ENCODE measurements at regions not wholly inside any gene's neighbourhood (a gene's known extent, or its start where the extent isn't known, plus 50 kb on each side); places are given as distances from the start of the nearest gene placed in this dataset.

DNA sequence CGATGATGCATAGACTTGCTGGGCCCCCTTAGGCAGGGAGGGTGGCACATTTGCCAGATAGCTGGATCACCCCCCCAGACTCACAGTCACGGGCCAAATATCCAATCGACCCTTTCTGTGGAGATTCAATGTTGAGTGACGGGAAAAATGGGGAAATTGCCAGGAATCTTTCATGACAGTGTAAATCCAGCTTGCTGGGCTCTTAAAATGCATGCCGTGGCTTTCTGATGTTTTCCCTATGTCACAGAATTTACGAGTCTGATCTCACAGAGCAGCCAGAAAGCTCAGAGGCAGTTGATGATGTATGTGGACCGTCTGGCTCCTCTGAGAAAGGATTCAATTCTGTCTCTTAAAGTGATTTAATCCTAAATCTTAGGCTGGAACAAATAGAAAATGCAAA, 150.1 kb upstream of the ZNF644 start:
- Histone ChIP-seq H3K4me1 (ENCODE audit: low read length) (no peaks in the 10 kb centered on the region), H3K36me3 (replicated peaks; ENCODE audit: insufficient read depth, low read length) (no peaks in the 10 kb centered on the region), H3K27ac (ENCODE audit: low read length) (no peak overlapping the region), H3K9me3 (replicated peaks; ENCODE audit: insufficient read depth, low read length) (no peaks in the 10 kb centered on the region), H3K4me3 (ENCODE audit: low read length) (no peak overlapping the region), H3K9ac (ENCODE audit: low read length) (no peak overlapping the region), H3K4me2 (ENCODE audit: low read depth, low read length) (no peak overlapping the region), H4K20me1 (ENCODE audit: insufficient read depth, low read length) (no peaks in the 10 kb centered on the region), H3K79me2 (ENCODE audit: low read length) (no peaks in the 10 kb centered on the region), H3F3A (ENCODE audit: insufficient read depth, low read length) (no peaks in the 10 kb centered on the region), H2AFZ (ENCODE audit: low read length) (no peak overlapping the region), H3K9me2 (replicated peaks; ENCODE audit: insufficient read depth, low read length) (no peaks in the 10 kb centered on the region), H3K27me3 (replicated peaks; ENCODE audit: insufficient read depth, low read length) (no peaks in the 10 kb centered on the region)
- no peak for TF ChIP-seq EZH2phosphoT487 (IDR thresholded peaks at IDR 0.05; ENCODE audit: low read length)
- no peak for TF ChIP-seq CTCF (IDR thresholded peaks at IDR 0.05; ENCODE audit: low read length)
- no peak for TF ChIP-seq EZH2 (optimal IDR thresholded peaks at IDR 0.05; ENCODE audit: low read depth, low read length)
- DNase-seq, result no peak

- H3K4me3 ChIP-seq (ENCODE audit: low read length), result no peak overlapping the region
- H3K4me2 ChIP-seq (ENCODE audit: low read depth, low read length), result no peak overlapping the region
- H3K27ac ChIP-seq (ENCODE audit: low read length), result no peak overlapping the region
- no peak overlapping the region for H3K9ac ChIP-seq (ENCODE audit: low read length)
- DNase-seq, result no peak
- H3K79me2 ChIP-seq (ENCODE audit: low read length), result no peaks in the 10 kb centered on the region
- H4K20me1 ChIP-seq (ENCODE audit: insufficient read depth, low read length), result no peaks in the 10 kb centered on the region
- no peaks in the 10 kb centered on the region for H3K4me1 ChIP-seq (ENCODE audit: low read length)
- H3F3A ChIP-seq (ENCODE audit: insufficient read depth, low read length), result no peaks in the 10 kb centered on the region
- no peaks in the 10 kb centered on the region for H3K36me3 ChIP-seq (replicated peaks; ENCODE audit: insufficient read depth, low read length)
- H2AFZ ChIP-seq (ENCODE audit: low read length), result no peak overlapping the region
- no peak for TF ChIP-seq EZH2phosphoT487 (IDR thresholded peaks at IDR 0.05; ENCODE audit: low read length)
- TF ChIP-seq CTCF (IDR thresholded peaks at IDR 0.05; ENCODE audit: low read length), result no peak
- no peak for TF ChIP-seq EZH2 (optimal IDR thresholded peaks at IDR 0.05; ENCODE audit: low read depth, low read length)
- H3K9me3 ChIP-seq (replicated peaks; ENCODE audit: insufficient read depth, low read length), result no peaks in the 10 kb centered on the region
- H3K27me3 ChIP-seq (replicated peaks; ENCODE audit: insufficient read depth, low read length), result no peaks in the 10 kb centered on the region
- no peaks in the 10 kb centered on the region for H3K9me2 ChIP-seq (replicated peaks; ENCODE audit: insufficient read depth, low read length)
Observed at GRCh38 chr1:91170571-91170970, 148.7 kb upstream of the ZNF644 start.

DNA sequence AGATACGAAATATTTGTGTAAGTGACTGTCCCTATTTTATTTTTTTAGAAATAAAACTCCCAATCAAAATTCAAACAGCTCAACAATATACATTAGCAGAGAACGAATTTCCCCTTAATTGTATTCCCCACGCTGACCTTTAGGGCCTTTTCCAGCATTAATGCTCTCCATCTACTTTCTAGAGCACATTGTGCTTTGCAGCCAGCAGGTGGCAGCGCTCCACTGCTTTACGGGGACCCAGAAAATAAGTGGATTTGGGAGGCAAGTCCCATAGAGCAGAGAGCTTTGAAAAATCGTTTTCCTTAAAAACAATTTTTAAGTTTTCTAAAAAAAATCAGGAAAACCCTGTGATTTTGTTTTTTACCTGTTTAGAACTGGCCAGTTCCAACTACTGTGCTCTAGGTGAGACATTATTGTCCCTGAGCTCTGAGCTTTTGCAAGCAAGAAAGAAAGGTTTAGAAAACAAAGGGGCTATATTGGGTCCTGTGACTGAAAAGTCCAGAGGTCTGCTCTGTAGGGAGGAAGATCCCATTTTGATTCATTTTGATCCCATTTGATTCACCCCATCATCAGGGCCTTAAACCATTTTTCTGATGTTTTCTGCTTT, 144.4 kb upstream of the ZNF644 start:
- Histone ChIP-seq H3K79me2 (ENCODE audit: low read length) (no peaks in the 10 kb centered on the region), H3K9me3 (replicated peaks; ENCODE audit: insufficient read depth, low read length) (no peaks in the 10 kb centered on the region), H3K9ac (ENCODE audit: low read length) (no peak overlapping the region), H3K36me3 (replicated peaks; ENCODE audit: insufficient read depth, low read length) (no peaks in the 10 kb centered on the region), H3K4me2 (ENCODE audit: low read depth, low read length) (no peak overlapping the region), H3K27ac (ENCODE audit: low read length) (no peak overlapping the region), H3K9me2 (replicated peaks; ENCODE audit: insufficient read depth, low read length) (no peaks in the 10 kb centered on the region), H2AFZ (ENCODE audit: low read length) (no peak overlapping the region), H3K27me3 (replicated peaks; ENCODE audit: insufficient read depth, low read length) (no peaks in the 10 kb centered on the region), H4K20me1 (ENCODE audit: insufficient read depth, low read length) (no peaks in the 10 kb centered on the region), H3F3A (ENCODE audit: insufficient read depth, low read length) (no peaks in the 10 kb centered on the region), H3K4me1 (ENCODE audit: low read length) (no peaks in the 10 kb centered on the region), H3K4me3 (ENCODE audit: low read length) (no peak overlapping the region)
- peak; percentile 63 for DNase-seq
- no peak for TF ChIP-seq EZH2phosphoT487 (IDR thresholded peaks at IDR 0.05; ENCODE audit: low read length)
- no peak for TF ChIP-seq EZH2 (optimal IDR thresholded peaks at IDR 0.05; ENCODE audit: low read depth, low read length)
- TF ChIP-seq CTCF (IDR thresholded peaks at IDR 0.05; ENCODE audit: low read length), result peak; percentile 83

All from MM.1S (cell line).